Stimulated activated naive CD8-positive, alpha-beta T cell treated with anti-CD3 and anti-CD28 coated beads, Interleukin-15, Interleukin-2, amounts not matched to agents 100 ng/mL and 50 ng/mL, for 24 hours (primary cell): ENCODE measurements at regions not wholly inside any gene's neighbourhood (a gene's known extent, or its start where the extent isn't known, plus 50 kb on each side); places are given as distances from the start of the nearest gene placed in this dataset.
"Not testable (repeated sequence)": the region's sequence is repeated elsewhere in the genome, so short reads cannot be mapped to it uniquely, and the experiment has no call there.

Experiments
- H3K27ac Mint-ChIP-seq: one replicate; pipeline ENCODE4 v1.8.0; 2021; ENCODE audit warnings: mild to moderate bottlenecking, mixed read lengths
- H3K27me3 Mint-ChIP-seq: one replicate; pipeline ENCODE4 v1.8.0; 2021; ENCODE audit warnings: mixed read lengths
- H3K36me3 Mint-ChIP-seq: one replicate; pipeline ENCODE4 v1.8.0; 2021; ENCODE audit warnings: low read depth, mixed read lengths
- H3K4me1 Mint-ChIP-seq: one replicate; pipeline ENCODE4 v1.8.0; 2021; ENCODE audit warnings: low read depth, mixed read lengths
- H3K4me3 Mint-ChIP-seq: one replicate; pipeline ENCODE4 v1.8.0; 2021; ENCODE audit warnings: mild to moderate bottlenecking, mixed read lengths
- H3K9me3 Mint-ChIP-seq: one replicate; pipeline ENCODE4 v1.8.0; 2021; ENCODE audit warnings: mixed read lengths

DNA sequence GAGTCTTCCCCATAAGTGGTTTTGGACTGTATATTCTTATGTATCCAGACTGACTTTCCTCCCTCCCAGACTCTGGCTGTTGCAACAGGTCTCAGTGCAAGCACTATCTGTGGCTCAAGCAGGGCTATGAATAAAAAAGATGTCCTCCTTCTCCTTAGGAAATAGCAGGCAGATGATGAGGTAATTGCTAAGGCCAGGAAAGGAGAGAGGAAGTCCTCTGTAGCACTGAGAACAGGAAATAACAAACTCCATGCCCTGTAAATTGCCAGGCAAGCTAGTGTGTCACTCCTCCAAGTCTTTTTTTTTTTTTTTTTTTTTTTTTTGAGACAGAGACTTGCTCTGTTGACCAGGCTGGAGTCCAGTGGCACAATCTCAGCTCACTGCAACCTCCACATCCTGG is 900.1 kb downstream of the TYW1 start:
- Mint-ChIP-seq H3K9me3 (peaks cover 15% of the 10 kb centered on the region), H3K4me3 (no peak overlapping the region), H3K27ac (no peak overlapping the region), H3K27me3 (no peaks in the 10 kb centered on the region), H3K36me3 (no peaks in the 10 kb centered on the region), H3K4me1 (no peaks in the 10 kb centered on the region)

DNA sequence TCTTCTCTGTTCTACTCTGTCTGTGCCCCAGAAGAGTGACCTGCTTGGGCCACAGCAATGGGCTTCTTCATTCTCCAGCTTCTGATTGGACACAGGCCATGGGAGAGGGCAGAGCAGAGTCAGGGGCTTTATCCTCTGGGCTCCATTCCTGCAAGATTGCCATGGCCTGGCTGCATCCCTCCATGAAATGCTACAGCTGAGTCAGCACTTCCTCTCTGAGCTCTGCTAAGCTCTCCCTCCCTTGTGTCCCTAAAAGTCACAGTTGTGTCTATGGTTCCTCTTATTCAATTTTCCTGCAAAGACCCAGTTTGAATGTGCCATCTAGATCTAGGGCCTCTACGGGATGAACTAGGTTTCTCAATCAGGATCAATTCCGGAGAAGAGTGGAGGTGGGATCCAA is 903.8 kb downstream of the TYW1 start:
- H3K4me3 Mint-ChIP-seq = no peak overlapping the region
- no peaks in the 10 kb centered on the region for H3K27me3 Mint-ChIP-seq
- H3K27ac Mint-ChIP-seq = no peak overlapping the region
- peaks cover 19% of the 10 kb centered on the region for H3K9me3 Mint-ChIP-seq
- no peaks in the 10 kb centered on the region for H3K4me1 Mint-ChIP-seq
- H3K36me3 Mint-ChIP-seq = no peaks in the 10 kb centered on the region

DNA sequence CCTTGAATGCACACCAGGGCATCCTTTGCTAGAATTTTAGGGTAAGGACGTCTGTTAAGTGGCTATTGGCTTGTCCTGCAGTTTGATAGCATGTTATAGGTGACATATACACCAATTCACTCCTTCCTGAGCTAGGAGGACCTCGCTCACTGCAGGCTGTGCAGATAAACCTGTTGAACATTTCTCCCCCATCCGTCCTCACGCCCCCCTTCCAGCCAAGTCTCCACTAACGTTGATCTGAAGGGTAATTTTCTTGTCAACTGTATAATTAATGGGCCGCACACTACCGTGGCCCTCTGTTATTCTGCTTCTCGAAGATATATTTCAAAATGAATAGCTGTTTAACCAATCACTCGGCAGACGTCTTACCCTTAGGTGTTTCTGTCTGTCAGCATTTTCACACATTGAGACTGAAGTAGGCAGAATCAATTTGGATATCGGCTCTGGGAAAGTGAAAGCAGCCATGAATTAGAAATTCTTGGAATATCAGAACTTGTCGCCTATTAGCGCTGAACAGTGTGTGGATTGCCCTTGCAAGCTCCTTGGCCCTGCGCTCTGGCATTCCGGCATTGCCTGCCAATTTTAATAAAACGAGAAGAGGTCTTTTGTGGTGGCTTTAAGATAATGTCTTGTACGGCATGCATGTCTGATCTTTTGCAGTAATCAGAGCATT is 905.3 kb downstream of the TYW1 start:
- no peaks in the 10 kb centered on the region for H3K27me3 Mint-ChIP-seq
- H3K9me3 Mint-ChIP-seq = peaks cover 19% of the 10 kb centered on the region
- H3K4me1 Mint-ChIP-seq = no peaks in the 10 kb centered on the region
- H3K4me3 Mint-ChIP-seq = no peak overlapping the region
- no peak overlapping the region for H3K27ac Mint-ChIP-seq
- H3K36me3 Mint-ChIP-seq = no peaks in the 10 kb centered on the region

DNA sequence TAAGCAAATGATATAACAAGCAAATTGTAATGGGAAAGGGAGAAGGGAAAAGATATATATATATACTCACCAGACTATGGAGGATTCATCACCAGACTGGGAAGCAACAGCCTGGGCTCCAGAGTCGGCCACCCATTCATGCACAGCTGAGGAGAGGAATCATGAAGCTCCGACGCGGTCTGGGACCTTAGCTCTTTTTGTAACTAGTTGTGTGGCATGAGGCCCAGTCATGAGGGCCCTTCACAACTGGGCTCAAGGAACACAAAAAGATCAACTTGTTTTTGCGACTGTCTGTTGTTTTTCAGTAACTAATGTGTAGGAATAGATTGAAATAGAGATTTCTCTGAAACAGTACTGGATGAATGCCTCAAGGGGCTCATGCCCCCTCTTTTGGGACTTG is 911.2 kb downstream of the TYW1 start:
- H3K27ac Mint-ChIP-seq = no peak overlapping the region
- H3K9me3 Mint-ChIP-seq = peaks cover 16% of the 10 kb centered on the region
- no peaks in the 10 kb centered on the region for H3K27me3 Mint-ChIP-seq
- no peaks in the 10 kb centered on the region for H3K36me3 Mint-ChIP-seq
- H3K4me1 Mint-ChIP-seq = no peaks in the 10 kb centered on the region
- H3K4me3 Mint-ChIP-seq = no peak overlapping the region

DNA sequence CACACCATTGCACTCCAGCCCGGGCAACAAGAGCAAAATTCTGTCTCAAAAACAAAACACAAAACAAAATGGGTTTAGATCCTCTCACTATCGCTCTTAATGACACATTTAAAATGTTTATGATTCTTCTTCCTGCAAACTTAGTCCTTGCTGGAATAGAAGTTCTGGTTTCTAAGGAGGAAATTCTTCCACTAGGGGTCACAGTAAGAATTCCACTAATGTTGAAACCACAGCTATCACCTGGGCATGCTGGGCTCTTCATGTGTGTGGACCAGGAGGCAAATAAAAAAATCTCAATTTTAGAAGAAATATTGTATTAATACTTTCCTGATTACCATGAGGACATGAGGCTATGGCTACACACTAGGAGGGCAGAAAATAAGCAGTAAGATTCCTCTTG is 915.8 kb downstream of the TYW1 start:
- Mint-ChIP-seq H3K4me1 (no peaks in the 10 kb centered on the region), H3K9me3 (peaks cover 20% of the 10 kb centered on the region), H3K27me3 (no peaks in the 10 kb centered on the region), H3K4me3 (no peak overlapping the region), H3K36me3 (no peaks in the 10 kb centered on the region), H3K27ac (no peak overlapping the region)

DNA sequence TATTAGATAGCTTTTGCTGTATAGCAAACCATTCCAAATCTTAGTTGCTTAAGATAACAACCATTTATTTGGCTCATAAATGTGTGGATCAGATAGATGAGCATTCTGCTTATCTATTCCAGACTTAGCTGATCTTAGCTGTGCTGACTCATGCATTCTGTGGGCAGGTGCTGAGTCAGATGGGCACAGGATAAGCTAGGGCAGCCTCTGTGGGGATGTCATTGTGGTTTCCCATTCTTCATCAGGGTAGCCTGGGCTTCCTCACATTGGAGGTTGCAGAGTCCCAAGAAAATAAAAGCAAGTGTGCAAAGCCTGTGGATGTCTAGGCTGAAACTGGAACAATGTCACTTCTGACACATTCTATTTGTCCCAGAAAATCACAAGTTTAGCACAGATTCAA is 917.0 kb downstream of the TYW1 start:
- Mint-ChIP-seq H3K27me3 (no peaks in the 10 kb centered on the region), H3K4me1 (peaks cover 4% of the 10 kb centered on the region), H3K27ac (no peak overlapping the region), H3K4me3 (no peak overlapping the region), H3K9me3 (peaks cover 28% of the 10 kb centered on the region), H3K36me3 (no peaks in the 10 kb centered on the region)

DNA sequence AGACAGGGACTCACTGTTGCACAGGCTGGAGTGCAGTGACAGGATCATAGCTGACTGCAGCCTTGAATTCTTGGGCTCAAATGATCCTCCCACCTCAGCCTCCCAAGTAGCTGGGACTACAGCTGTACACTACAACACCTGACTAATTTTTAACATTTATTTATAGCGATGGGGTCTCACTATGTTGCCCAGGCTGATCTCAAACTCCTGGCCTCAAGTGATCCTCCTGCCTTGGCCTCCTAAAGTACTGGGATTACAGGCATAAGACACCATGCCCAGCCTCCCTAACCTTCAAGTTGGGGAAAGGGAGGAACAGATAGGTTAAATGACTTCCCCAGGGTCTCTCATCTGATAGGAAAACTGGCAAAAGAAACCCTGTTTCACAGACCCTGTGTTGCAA is 919.5 kb downstream of the TYW1 start:
- not testable (repeated sequence) for H3K4me3 Mint-ChIP-seq, H3K4me1 Mint-ChIP-seq, H3K36me3 Mint-ChIP-seq, H3K27ac Mint-ChIP-seq, H3K27me3 Mint-ChIP-seq
- peaks cover 28% of the 10 kb centered on the region for H3K9me3 Mint-ChIP-seq

DNA sequence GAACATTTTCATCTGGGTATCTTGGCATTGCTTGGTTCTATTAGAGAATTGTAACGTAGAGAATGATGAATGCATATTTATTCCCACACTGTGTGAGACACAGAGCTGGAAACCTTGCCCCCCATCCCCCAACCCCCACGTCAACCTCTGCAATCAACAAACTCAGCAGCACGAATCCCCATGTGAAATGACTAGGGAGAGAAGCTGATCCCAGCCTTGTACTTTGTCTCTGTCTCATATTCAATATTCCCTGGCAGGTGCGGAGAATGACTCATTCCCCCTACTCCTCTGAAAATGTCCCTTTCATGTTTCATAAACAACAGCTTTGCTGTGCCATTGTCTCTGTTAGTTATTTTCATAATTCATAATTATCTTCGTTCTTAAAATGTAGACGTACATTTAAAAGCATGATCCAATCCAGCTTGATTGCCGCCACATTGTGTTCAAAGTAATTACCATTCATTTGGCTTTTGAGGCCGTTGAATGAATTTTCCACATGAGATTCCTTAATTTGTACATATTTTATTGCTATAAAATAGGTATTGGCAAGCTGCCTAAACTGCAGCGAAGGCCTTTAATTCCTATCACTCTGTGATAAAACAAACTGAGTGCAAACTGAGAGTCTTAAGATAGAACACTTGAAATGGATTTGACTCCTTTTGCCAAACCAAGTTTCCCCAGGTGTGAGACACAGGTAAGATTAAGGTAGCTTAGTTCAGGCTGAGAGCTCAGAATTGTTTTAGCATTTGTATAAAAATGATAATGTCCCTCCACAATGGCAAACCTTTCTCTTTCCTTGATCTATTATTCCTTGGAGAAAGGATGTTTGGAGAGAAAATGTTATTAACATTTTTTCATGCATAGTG is 920.2 kb downstream of the TYW1 start:
- H3K9me3 Mint-ChIP-seq = peaks cover 27% of the 10 kb centered on the region
- H3K27ac Mint-ChIP-seq = no peak overlapping the region
- H3K36me3 Mint-ChIP-seq = peaks cover 8% of the 10 kb centered on the region
- H3K4me3 Mint-ChIP-seq = no peak overlapping the region
- peaks cover 4% of the 10 kb centered on the region for H3K4me1 Mint-ChIP-seq
- no peaks in the 10 kb centered on the region for H3K27me3 Mint-ChIP-seq

DNA sequence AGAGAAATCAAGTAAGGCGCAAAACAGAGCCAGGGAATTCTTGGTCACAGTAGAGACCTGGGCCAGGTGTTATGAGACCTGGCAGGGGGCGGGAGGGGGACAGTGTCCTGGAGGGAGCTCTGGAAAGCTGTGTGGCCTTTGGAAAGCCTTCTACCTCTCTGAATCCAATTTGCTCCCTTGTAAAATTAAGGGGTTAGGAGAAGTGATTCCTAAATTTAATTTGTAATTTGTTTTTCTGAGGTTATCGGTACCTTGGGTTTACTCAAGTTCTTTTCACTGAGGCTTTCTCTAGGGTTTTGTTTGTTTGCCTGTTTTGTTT is 920.8 kb downstream of the TYW1 start:
- Mint-ChIP-seq H3K4me3 (no peak overlapping the region), H3K27me3 (no peaks in the 10 kb centered on the region), H3K4me1 (peaks cover 4% of the 10 kb centered on the region), H3K27ac (no peak overlapping the region), H3K9me3 (peaks cover 27% of the 10 kb centered on the region), H3K36me3 (peaks cover 8% of the 10 kb centered on the region)

DNA sequence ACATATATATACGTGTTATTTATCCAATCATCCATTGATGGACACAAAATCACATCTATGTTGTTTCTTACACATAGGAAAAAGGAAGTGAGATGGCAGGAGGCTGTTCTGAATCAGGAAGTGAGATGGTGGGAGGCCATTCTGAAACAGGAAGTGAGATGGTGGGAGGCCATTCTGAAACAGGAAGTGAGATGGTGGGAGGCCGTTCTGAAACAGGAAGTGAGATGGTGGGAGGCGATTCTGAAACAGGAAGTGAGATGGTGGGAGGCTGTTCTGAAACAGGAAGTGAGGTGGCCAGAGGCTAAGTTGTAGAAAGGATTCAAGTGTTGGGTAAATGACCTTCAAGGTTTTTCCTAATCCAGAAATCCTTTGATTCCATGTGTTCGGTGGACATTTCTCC is 921.5 kb downstream of the TYW1 start:
- Mint-ChIP-seq H3K27me3 (no peaks in the 10 kb centered on the region), H3K36me3 (peaks cover 8% of the 10 kb centered on the region), H3K27ac (no peak overlapping the region), H3K4me3 (no peak overlapping the region), H3K4me1 (peaks cover 4% of the 10 kb centered on the region), H3K9me3 (peaks cover 27% of the 10 kb centered on the region)

DNA sequence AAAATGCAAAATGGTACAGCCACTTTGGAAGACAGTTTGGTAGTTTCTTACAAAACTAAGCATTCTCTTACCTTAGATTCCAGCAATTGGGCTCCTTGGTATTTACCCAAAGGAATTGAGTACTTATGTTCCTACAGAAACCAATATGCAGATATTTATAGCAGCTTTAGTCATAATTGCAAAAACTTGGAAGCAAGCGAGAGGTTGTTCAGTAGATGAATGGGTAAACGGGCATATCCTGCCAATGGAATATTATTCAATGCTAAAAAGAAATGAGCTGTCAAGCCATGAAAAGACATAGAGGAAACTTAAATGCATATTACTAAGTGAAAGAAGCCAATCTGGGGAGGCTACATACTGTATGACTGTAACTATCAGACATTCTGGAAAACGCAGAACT is 926.7 kb downstream of the TYW1 start:
- H3K36me3 Mint-ChIP-seq = peaks cover 8% of the 10 kb centered on the region
- peaks cover 19% of the 10 kb centered on the region for H3K9me3 Mint-ChIP-seq
- H3K27ac Mint-ChIP-seq = no peak overlapping the region
- H3K27me3 Mint-ChIP-seq = no peaks in the 10 kb centered on the region
- H3K4me3 Mint-ChIP-seq = no peak overlapping the region
- H3K4me1 Mint-ChIP-seq = no peaks in the 10 kb centered on the region

DNA sequence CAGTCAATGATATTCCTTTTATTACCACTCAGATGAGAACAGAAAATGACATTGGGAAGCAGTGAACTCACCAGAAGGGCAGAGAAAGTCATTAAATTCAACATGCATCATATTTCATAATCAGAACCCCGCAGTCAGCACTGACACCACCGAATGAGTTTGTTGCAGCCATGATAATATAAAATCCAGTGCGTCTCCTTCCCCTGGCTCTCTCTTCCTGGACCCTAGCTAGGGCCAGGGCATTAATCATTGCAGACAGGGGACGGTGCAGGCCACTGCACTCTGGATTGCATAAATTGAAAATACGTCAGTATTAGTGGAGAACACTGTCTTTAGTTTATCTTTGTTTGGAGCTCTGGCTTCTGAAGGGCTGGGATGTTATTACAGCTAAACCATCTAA is 931.5 kb downstream of the TYW1 start:
- Mint-ChIP-seq H3K36me3 (no peaks in the 10 kb centered on the region), H3K9me3 (peaks cover 16% of the 10 kb centered on the region), H3K4me1 (no peaks in the 10 kb centered on the region), H3K4me3 (no peak overlapping the region), H3K27me3 (no peaks in the 10 kb centered on the region), H3K27ac (no peak overlapping the region)

DNA sequence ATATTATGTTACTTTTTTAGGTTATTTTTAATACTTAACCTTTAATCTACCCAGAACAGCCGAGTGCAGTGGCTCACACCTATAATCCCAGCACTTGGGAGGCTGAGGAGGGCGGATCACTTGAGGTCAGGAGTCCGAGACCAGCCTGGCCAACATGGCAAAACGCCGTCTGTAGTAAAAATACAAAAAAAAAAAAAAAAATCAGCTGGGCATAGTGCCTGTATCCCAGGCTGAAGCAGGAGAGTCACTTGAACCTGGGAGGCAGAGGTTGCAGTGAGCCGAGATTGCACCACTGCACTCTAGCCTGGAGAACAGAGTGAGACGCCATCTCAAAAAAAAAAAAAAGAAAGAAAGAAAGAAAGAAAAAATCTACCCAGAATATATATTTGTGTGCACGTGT is 939.8 kb downstream of the TYW1 start:
- not testable (repeated sequence) for H3K4me3 Mint-ChIP-seq, H3K9me3 Mint-ChIP-seq, H3K36me3 Mint-ChIP-seq, H3K27me3 Mint-ChIP-seq, H3K27ac Mint-ChIP-seq, H3K4me1 Mint-ChIP-seq

DNA sequence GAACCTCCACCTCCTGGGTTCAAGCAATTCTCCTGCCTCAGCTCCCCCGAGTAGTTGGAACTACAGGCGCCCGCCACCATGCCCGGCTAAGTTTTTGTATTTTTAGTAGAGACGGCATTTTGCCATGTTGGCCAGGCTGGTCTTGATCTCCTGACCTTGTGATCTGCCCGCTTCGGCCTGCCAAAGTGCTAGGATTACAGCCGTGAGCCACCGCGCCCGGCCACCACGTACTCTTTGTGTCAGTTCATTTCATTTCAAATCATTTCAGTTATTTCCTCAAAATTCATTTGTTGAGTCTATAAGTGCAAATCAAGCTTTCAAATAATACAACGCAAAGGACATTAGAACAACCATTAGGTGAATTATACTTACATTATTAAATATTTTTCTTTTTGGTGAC is 943.8 kb downstream of the TYW1 start:
- H3K36me3 Mint-ChIP-seq = no peaks in the 10 kb centered on the region
- H3K27ac Mint-ChIP-seq = no peak overlapping the region

DNA sequence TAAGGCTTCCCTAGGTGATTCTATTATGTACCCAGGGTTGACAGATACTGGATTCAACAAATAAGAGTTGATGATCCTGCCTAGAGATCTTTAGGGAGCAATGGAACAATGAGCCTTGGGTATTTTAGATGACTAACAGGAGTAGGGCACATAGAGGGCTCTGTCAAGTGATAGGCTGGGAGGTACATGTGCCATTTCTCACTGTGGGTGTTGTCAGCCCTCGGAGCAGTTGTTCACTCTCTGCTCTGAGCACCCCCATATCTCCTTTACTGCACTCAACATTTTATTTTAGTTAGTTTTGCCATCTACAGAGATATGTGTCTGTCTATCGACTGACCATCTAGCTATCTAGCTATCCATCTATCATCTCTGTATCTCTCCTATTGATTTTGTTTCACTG is 950.6 kb downstream of the TYW1 start:
- H3K36me3 Mint-ChIP-seq = no peaks in the 10 kb centered on the region
- no peaks in the 10 kb centered on the region for H3K4me1 Mint-ChIP-seq
- H3K27ac Mint-ChIP-seq = no peak overlapping the region
- no peaks in the 10 kb centered on the region for H3K27me3 Mint-ChIP-seq
- H3K4me3 Mint-ChIP-seq = no peak overlapping the region
- peaks cover 5% of the 10 kb centered on the region for H3K9me3 Mint-ChIP-seq

More for the DNA sequence above, 943.8 kb downstream of the TYW1 start:
- Mint-ChIP-seq H3K4me1 (no peaks in the 10 kb centered on the region), H3K27me3 (no peaks in the 10 kb centered on the region), H3K4me3 (no peak overlapping the region), H3K9me3 (peaks cover 5% of the 10 kb centered on the region)

DNA sequence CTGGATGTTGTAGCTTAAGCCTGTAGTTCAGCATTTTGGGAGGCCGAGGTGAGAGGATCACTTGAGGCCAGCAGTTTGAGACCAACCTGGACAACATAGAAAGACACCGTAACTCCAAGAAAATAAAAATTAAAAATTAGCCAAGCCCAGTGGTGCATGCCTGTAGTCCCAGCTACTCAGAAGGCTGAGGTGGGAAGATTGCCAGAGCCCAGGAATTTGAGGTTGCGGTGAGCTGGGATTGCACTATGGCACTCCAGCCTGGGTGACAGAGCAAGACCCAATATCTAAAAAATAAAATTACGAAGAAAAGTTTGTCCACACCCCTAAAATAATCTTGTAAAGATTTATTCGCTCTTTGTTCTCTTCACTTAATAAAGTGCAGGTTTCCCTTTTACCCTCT is 951.0 kb downstream of the TYW1 start:
- no peaks in the 10 kb centered on the region for H3K4me1 Mint-ChIP-seq
- no peaks in the 10 kb centered on the region for H3K27me3 Mint-ChIP-seq
- no peaks in the 10 kb centered on the region for H3K36me3 Mint-ChIP-seq
- H3K9me3 Mint-ChIP-seq = peaks cover 5% of the 10 kb centered on the region
- H3K4me3 Mint-ChIP-seq = no peak overlapping the region
- no peak overlapping the region for H3K27ac Mint-ChIP-seq
